Stimulated activated CD4-positive, alpha-beta T cell treated with anti-CD3 and anti-CD28 coated beads, Interleukin-12 subunit alpha, Interleukin-12 subunit beta, amount 100 ng/mL, for 4 hours (primary cell): ENCODE measurements at regions not wholly inside any gene's neighbourhood (a gene's known extent, or its start where the extent isn't known, plus 50 kb on each side); places are given as distances from the start of the nearest gene placed in this dataset.
"Not testable (repeated sequence)": the region's sequence is repeated elsewhere in the genome, so short reads cannot be mapped to it uniquely, and the experiment has no call there.

Experiments
- DNase-seq: peaks from one replicate; pipeline ENCODE4 v3.0.0-alpha.2; 2020

GRCh38 chr4:11650801-11651596, 222.3 kb upstream of the HS3ST1 start:
- DNase-seq, result no peak

DNA sequence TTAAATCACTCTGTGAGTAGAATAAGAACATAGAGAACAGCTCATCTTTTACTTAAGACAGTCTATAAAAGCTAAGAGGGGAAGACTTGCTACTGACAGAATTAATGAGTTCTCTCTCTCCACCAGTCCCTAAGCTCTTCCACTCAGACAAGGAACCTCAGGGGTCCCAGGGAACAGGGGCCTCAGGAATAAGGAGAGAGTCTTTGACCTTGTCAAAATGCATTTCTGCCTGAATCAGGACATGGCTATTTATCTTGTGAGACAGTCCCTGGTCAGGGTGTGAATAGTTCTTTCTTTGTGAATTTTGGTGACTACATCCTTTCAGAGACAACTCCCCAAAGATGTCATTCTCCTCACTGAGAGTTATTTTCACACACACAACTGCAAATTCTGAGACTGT, 218.7 kb upstream of the HS3ST1 start:
- no peak for DNase-seq

DNA sequence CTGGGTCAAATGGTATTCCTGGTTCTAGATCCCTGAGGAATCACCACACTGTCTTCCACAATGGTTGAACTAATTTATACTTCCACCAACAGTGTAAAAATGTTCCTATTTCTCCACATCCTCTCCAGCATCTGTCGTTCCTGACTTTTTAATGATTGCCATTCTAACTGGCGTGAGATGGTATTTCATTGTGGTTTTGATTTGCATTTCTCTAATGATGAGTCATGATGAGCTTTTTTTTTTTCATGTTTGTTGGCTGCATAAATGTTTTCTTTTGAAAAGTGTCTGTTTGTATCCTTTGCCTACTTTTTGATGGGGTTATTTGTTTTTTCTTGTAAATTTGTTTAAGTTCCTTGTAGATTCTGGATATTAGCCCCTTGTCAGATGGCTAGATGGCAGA, 214.4 kb upstream of the HS3ST1 start:
- not testable (repeated sequence) for DNase-seq

- DNase-seq, result no peak
Measured at GRCh38 chr4:11640584-11640983, 211.9 kb upstream of the HS3ST1 start.

DNA sequence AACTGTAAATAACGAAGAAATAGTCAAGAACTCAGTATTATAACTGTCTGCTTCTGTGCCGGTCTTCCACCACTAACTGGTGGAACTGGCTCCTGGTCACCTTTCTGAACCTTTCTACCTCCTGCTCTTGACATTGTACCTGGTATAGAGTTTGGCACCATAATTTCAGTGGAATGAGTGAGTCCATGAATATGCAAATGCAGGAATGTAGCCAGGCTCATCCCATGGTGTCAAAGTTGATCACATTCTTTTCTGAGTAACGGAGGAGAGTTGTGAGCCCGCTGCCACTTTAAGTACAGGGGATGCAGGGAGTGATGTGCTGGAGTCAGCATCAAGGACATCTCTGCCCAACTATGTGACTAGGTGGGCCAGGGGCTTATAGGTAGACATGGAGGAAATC, 207.9 kb upstream of the HS3ST1 start:
- DNase-seq, result no peak

DNA sequence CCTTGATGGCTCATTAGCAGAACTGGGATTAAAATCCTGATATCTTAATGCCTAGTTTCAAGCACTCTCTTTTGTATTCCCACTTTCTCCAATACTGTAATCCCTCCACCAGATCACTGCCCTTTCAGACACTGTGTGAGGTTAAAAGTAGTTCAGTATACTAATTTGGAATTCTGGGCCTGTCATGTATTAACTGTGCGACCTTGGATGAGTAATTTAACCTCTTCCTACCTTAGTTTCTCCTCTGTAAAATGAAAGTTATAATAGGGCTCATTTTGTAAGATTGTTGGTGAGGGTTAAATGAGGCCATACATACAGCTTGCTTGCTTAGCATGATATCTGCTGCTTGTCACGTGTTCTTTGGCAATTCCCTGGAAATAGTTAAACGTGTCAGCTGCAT, 207.3 kb upstream of the HS3ST1 start:
- no peak for DNase-seq

GRCh38 chr4:11635342-11635741, 206.6 kb upstream of the HS3ST1 start:
- no peak for DNase-seq

- no peak for DNase-seq
Measured at GRCh38 chr4:11634283-11634682, 205.6 kb upstream of the HS3ST1 start.

- DNase-seq, result no peak
Measured at GRCh38 chr4:11633430-11633829, 204.7 kb upstream of the HS3ST1 start.

DNA sequence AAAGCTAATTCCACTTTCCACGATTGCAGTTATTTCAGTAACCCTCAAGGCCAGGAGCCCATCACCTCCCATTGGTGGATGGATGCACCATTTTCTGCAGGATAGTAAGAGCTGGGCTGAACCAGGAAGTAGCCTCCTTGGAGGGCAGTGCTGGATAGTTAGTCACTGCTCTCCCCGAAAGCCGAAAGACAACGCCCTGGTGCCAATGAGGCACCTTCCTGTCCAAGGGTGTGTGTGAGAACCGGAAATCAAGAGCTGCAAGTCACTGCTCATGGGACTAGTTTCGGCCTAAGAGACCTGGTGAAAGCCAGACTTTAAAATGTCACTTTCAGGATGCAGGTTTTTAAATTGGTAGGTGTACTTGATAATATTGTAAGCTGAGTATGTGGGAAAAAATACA, 203.8 kb upstream of the HS3ST1 start:
- DNase-seq, result no peak

GRCh38 chr4:11632025-11632424, 203.3 kb upstream of the HS3ST1 start:
- no peak for DNase-seq

DNA sequence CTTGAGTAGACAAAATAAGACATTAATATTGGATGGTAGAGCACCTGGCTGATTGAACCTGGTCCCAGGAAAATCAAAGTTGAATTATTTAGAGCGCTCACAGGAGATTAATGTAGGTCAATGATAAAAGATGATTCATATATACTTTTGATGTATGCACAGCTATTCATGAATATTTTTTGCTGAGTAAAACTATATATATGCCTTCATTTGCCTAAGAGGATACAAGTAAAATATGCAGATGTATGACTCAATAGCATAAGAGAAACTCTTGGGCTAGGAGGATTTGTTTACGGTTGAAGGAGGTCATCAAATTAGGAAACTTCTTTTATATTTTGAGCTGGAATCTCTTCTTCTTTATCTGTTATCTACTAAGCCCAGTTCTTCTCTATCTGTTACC, 202.7 kb upstream of the HS3ST1 start:
- DNase-seq, result no peak

GRCh38 chr4:11628093-11628725, 199.5 kb upstream of the HS3ST1 start:
- DNase-seq, result no peak

GRCh38 chr4:11626066-11626465, 197.4 kb upstream of the HS3ST1 start:
- no peak for DNase-seq

GRCh38 chr4:11625211-11625610, 196.5 kb upstream of the HS3ST1 start:
- no peak for DNase-seq

DNA sequence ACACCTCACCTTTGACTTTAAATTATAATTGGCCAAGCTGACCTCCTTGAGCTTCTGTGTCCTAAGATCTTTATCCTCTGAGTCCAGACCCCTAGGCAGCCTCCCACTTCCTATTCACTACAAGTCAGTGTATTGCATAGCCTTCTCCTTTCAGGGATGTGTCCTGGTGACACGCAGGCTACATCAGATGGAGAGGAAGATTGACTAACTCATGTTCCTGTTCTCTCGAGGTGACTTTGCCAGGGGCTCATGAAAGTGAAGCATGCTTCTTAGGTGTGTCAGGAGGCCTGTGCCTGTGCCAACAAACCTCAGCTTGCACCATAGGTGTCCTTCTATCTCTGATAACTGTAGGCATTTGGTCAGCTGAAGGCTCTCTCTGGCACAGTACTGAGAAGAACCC, 195.7 kb upstream of the HS3ST1 start:
- no peak for DNase-seq

- DNase-seq, result no peak
Measured at GRCh38 chr4:11623726-11624037, 195.0 kb upstream of the HS3ST1 start.

DNA sequence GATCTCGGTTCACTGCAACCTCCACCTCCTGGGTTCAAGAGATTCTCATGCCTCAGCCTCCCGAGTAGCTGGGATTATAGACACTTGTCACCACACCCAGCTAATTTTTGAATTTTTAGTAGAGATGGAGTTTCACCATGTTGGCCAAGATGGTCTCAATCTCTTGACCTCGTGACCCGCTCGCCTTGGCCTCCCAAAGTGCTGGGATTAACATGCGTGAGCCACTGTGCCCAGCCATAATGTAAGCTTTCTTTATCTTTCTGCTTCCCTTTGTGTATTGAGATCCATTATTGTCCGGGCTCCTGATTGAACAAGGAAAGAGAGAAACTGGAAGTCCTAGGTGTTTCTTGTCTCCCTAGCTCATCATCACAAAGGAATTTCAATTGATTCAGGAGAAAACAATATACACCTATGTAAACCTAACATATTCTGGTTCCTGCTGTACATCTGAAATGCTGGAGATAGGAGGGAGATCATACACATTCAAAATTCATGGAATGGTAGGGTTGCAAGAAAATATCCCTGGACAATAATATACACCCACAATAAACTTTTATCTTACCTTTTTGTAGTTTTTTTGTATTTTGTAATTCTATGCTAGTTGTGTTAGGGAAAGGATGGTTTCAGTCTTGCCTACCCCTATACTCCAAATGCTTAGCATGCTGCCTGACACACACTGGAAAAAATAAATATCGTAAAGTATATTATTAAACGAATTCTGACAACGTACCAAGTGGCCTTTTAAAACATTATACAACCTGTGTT, 194.4 kb upstream of the HS3ST1 start:
- no peak for DNase-seq

- DNase-seq, result no peak
Measured at GRCh38 chr4:11620861-11621260, 192.2 kb upstream of the HS3ST1 start.

- no peak for DNase-seq
Measured at GRCh38 chr4:11618666-11619282, 190.1 kb upstream of the HS3ST1 start.

DNA sequence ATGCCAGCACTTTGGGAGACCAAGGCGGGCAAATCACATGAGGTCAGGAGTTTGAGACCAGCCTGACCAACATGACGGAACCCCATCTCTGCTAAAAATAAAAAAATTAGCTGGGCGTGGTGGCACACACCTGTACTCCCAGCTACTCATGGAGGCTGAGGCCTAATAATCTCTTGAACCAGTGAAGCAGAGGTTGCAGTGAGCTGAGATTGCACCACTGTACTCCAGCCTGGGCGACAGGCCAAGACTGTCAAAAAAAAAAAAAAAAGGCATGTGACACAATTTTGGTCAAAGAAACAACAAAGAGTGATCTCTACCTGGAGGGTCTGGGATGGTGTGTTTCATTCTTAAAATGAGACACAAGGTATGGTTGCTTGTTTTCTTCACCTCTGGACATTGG, 188.2 kb upstream of the HS3ST1 start:
- DNase-seq, result no peak

- DNase-seq, result no peak
Measured at GRCh38 chr4:11615601-11616000, 186.9 kb upstream of the HS3ST1 start.

GRCh38 chr4:11614426-11614825, 185.7 kb upstream of the HS3ST1 start:
- DNase-seq, result no peak

- no peak for DNase-seq
Measured at GRCh38 chr4:11611868-11612267, 183.2 kb upstream of the HS3ST1 start.
